ENCODE measurements at regions not wholly inside any gene's neighbourhood (a gene's known extent, or its start where the extent isn't known, plus 50 kb on each side); places are given as distances from the start of the nearest gene placed in this dataset.
"Not testable (repeated sequence)": the region's sequence is repeated elsewhere in the genome, so short reads cannot be mapped to it uniquely, and the experiment has no call there.

DNA sequence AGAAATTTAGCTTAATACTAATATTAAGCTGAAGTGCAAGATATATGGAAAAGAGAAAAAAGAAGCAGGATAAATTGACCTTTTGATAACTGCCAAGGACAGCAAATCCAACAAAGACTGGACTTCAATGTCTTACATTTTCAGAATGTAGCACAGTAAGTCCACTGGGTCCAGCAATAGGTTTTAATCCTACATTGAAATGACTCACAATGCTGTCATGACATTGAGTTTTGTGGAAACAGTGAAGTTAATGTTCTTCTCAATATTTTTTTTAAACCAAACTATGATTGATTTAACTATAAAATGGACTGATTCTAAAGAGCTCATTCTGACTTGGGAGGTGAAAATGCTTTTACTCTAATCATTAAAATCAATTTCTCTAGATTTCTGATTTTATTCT, 166.6 kb upstream of the ZNF717 start:
- Mint-ChIP-seq H3K9me3 (ENCODE audit: low read depth) (peaks cover 5% of the 10 kb centered on the region), H3K4me1 (ENCODE audit: low read depth) (no peaks in the 10 kb centered on the region), H3K36me3 (ENCODE audit: low read depth) (no peaks in the 10 kb centered on the region), H3K4me3 (ENCODE audit: unreplicated experiment) (no peak overlapping the region), H3K27ac (ENCODE audit: unreplicated experiment) (no peak overlapping the region), H3K27me3 (ENCODE audit: low read depth) (no peaks in the 10 kb centered on the region)
- DNase-seq (ENCODE audit: low spot score) = no peak
- TF ChIP-seq CTCF (IDR thresholded peaks at IDR 0.05) = no peak

GRCh38 chr3:75960031-75960430, 174.7 kb upstream of the ZNF717 start:
- not testable (repeated sequence) for H3K27me3 Mint-ChIP-seq (ENCODE audit: low read depth); H3K27ac Mint-ChIP-seq (ENCODE audit: unreplicated experiment); H3K4me1 Mint-ChIP-seq (ENCODE audit: low read depth); DNase-seq (ENCODE audit: low spot score); H3K36me3 Mint-ChIP-seq (ENCODE audit: low read depth); H3K4me3 Mint-ChIP-seq (ENCODE audit: unreplicated experiment)
- H3K9me3 Mint-ChIP-seq (ENCODE audit: low read depth) = peaks cover 14% of the 10 kb centered on the region

- not testable (repeated sequence) for H3K4me1 Mint-ChIP-seq (ENCODE audit: low read depth); H3K27ac Mint-ChIP-seq (ENCODE audit: unreplicated experiment); H3K27me3 Mint-ChIP-seq (ENCODE audit: low read depth); DNase-seq (ENCODE audit: low spot score); H3K36me3 Mint-ChIP-seq (ENCODE audit: low read depth); H3K4me3 Mint-ChIP-seq (ENCODE audit: unreplicated experiment)
- H3K9me3 Mint-ChIP-seq (ENCODE audit: low read depth) = peaks cover 14% of the 10 kb centered on the region
Observed at GRCh38 chr3:75962054-75962453, 176.7 kb upstream of the ZNF717 start.

DNA sequence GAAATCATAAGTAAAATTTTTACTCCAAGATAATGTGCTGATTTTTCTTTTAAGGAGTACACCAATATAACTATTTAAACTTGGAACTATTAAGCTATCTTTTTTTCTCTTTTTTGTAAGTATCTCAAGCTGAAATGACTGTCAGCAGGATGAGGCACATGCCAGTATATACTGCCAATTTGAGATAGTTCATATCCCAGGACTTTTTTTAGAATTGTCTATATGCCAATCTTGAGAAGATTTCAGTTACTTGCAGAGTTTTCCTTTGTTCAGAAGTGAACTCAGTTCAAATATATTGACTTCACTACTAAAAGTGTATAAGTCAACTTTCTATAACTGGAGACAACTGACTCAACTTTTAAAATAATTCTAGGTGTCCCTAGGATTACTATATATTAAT, 181.7 kb upstream of the ZNF717 start:
- Mint-ChIP-seq H3K27me3 (ENCODE audit: low read depth) (peaks cover 6% of the 10 kb centered on the region), H3K27ac (ENCODE audit: unreplicated experiment) (no peak overlapping the region), H3K4me1 (ENCODE audit: low read depth) (no peaks in the 10 kb centered on the region), H3K36me3 (ENCODE audit: low read depth) (peaks cover 3% of the 10 kb centered on the region), H3K9me3 (ENCODE audit: low read depth) (peaks cover 11% of the 10 kb centered on the region), H3K4me3 (ENCODE audit: unreplicated experiment) (no peak overlapping the region)
- DNase-seq (ENCODE audit: low spot score) = no peak
- no peak for TF ChIP-seq CTCF (IDR thresholded peaks at IDR 0.05)

GRCh38 chr3:75978686-75979085, 193.3 kb upstream of the ZNF717 start:
- H3K4me3 Mint-ChIP-seq (ENCODE audit: unreplicated experiment) = no peak overlapping the region
- peaks cover 10% of the 10 kb centered on the region for H3K9me3 Mint-ChIP-seq (ENCODE audit: low read depth)
- H3K36me3 Mint-ChIP-seq (ENCODE audit: low read depth) = no peaks in the 10 kb centered on the region
- H3K4me1 Mint-ChIP-seq (ENCODE audit: low read depth) = no peaks in the 10 kb centered on the region
- no peak for TF ChIP-seq CTCF (IDR thresholded peaks at IDR 0.05)
- DNase-seq (ENCODE audit: low spot score) = no peak
- H3K27ac Mint-ChIP-seq (ENCODE audit: unreplicated experiment) = no peak overlapping the region
- H3K27me3 Mint-ChIP-seq (ENCODE audit: low read depth) = no peaks in the 10 kb centered on the region

- Mint-ChIP-seq H3K4me3 (ENCODE audit: unreplicated experiment) (no peak overlapping the region), H3K27ac (ENCODE audit: unreplicated experiment) (no peak overlapping the region), H3K4me1 (ENCODE audit: low read depth) (no peaks in the 10 kb centered on the region), H3K27me3 (ENCODE audit: low read depth) (no peaks in the 10 kb centered on the region), H3K9me3 (ENCODE audit: low read depth) (peaks cover 6% of the 10 kb centered on the region), H3K36me3 (ENCODE audit: low read depth) (no peaks in the 10 kb centered on the region)
- no peak for TF ChIP-seq CTCF (IDR thresholded peaks at IDR 0.05)
- no peak for DNase-seq (ENCODE audit: low spot score)
Observed at GRCh38 chr3:75981401-75981800, 196.1 kb upstream of the ZNF717 start.

Data from chondrocyte (in vitro differentiated cells).